Nephron (organoid): ENCODE measurements at regions not wholly inside any gene's neighbourhood (a gene's known extent, or its start where the extent isn't known, plus 50 kb on each side); places are given as distances from the start of the nearest gene placed in this dataset.

Source experiments
- H3K27ac Mint-ChIP-seq, 3 experiments: 2 replicates each; pipeline ENCODE4 v1.8.0; 2020; ENCODE audit warnings: mixed read lengths in 3 of 3, mild to moderate bottlenecking in 2 of 3, moderate library complexity in 1 of 3
- H3K27me3 Mint-ChIP-seq: 2 replicates; pipeline ENCODE4 v1.8.0; 2021; ENCODE audit warnings: low read depth, mild to moderate bottlenecking, moderate library complexity, mixed read lengths
- H3K36me3 Mint-ChIP-seq: 2 replicates; pipeline ENCODE4 v1.8.0; 2020; ENCODE audit warnings: low read depth, mixed read lengths
- H3K4me1 Mint-ChIP-seq: 2 replicates; pipeline ENCODE4 v1.8.0; 2020; ENCODE audit warnings: mixed read lengths
- H3K4me3 Mint-ChIP-seq, 3 experiments: 2 replicates each; pipeline ENCODE4 v1.8.0; 2020; ENCODE audit warnings: mild to moderate bottlenecking in 3 of 3, mixed read lengths in 3 of 3, moderate library complexity in 2 of 3
- H3K9me3 Mint-ChIP-seq: 2 replicates; pipeline ENCODE4 v1.8.0; 2020; ENCODE audit warnings: mixed read lengths
- TF ChIP-seq, protein P1 (sequence below), 3 experiments: fragments of 200-600 bp; sonication (generic); IDR thresholded peaks; one replicate each; pipeline ENCODE4 v1.5.0; 2021; ENCODE audit warnings: antibody characterized with exemption in 3 of 3; ENCODE audit not compliant: unreplicated experiment in 3 of 3

- Mint-ChIP-seq H3K4me3 (no peak overlapping the region), H3K27me3 (no peaks in the 10 kb centered on the region), H3K27ac (no peak overlapping the region), H3K36me3 (no peaks in the 10 kb centered on the region), H3K4me1 (no peaks in the 10 kb centered on the region), H3K9me3 (no peaks in the 10 kb centered on the region)
- TF ChIP-seq, protein P1, sequence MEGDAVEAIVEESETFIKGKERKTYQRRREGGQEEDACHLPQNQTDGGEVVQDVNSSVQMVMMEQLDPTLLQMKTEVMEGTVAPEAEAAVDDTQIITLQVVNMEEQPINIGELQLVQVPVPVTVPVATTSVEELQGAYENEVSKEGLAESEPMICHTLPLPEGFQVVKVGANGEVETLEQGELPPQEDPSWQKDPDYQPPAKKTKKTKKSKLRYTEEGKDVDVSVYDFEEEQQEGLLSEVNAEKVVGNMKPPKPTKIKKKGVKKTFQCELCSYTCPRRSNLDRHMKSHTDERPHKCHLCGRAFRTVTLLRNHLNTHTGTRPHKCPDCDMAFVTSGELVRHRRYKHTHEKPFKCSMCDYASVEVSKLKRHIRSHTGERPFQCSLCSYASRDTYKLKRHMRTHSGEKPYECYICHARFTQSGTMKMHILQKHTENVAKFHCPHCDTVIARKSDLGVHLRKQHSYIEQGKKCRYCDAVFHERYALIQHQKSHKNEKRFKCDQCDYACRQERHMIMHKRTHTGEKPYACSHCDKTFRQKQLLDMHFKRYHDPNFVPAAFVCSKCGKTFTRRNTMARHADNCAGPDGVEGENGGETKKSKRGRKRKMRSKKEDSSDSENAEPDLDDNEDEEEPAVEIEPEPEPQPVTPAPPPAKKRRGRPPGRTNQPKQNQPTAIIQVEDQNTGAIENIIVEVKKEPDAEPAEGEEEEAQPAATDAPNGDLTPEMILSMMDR (IDR thresholded peaks at IDR 0.05; ENCODE audit: unreplicated experiment in 3 of 3) = no peak
Observed at GRCh38 chr10:63013755-63014154, 119.4 kb upstream of the NRBF2 start.

GRCh38 chr10:63012623-63013022 lies 120.5 kb upstream of the NRBF2 start:
- TF ChIP-seq, protein P1 (IDR thresholded peaks at IDR 0.05; ENCODE audit: unreplicated experiment in 3 of 3) = no peak
- Mint-ChIP-seq H3K4me1 (no peaks in the 10 kb centered on the region), H3K9me3 (no peaks in the 10 kb centered on the region), H3K4me3 (no peak overlapping the region), H3K27me3 (no peaks in the 10 kb centered on the region), H3K27ac (no peak overlapping the region), H3K36me3 (no peaks in the 10 kb centered on the region)

GRCh38 chr10:63010203-63010602 lies 122.9 kb upstream of the NRBF2 start:
- Mint-ChIP-seq H3K27ac (no peak overlapping the region), H3K9me3 (no peaks in the 10 kb centered on the region), H3K36me3 (no peaks in the 10 kb centered on the region), H3K4me1 (no peaks in the 10 kb centered on the region), H3K27me3 (no peaks in the 10 kb centered on the region), H3K4me3 (no peak overlapping the region)
- TF ChIP-seq, protein P1 (IDR thresholded peaks at IDR 0.05; ENCODE audit: unreplicated experiment in 3 of 3) = no peak

- H3K4me3 Mint-ChIP-seq = no peak overlapping the region
- no peaks in the 10 kb centered on the region for H3K4me1 Mint-ChIP-seq
- H3K27me3 Mint-ChIP-seq = no peaks in the 10 kb centered on the region
- no peaks in the 10 kb centered on the region for H3K9me3 Mint-ChIP-seq
- no peak overlapping the region for H3K27ac Mint-ChIP-seq
- TF ChIP-seq, protein P1 (IDR thresholded peaks at IDR 0.05; ENCODE audit: unreplicated experiment in 3 of 3) = no peak
- no peaks in the 10 kb centered on the region for H3K36me3 Mint-ChIP-seq
Observed at GRCh38 chr10:63008491-63008890, 124.6 kb upstream of the NRBF2 start.

- Mint-ChIP-seq H3K27ac (no peak overlapping the region), H3K4me1 (no peaks in the 10 kb centered on the region), H3K36me3 (no peaks in the 10 kb centered on the region), H3K4me3 (no peak overlapping the region), H3K9me3 (no peaks in the 10 kb centered on the region), H3K27me3 (no peaks in the 10 kb centered on the region)
- TF ChIP-seq, protein P1 (IDR thresholded peaks at IDR 0.05; ENCODE audit: unreplicated experiment in 3 of 3) = no peak
Observed at GRCh38 chr10:63007112-63007511, 126.0 kb upstream of the NRBF2 start.

DNA sequence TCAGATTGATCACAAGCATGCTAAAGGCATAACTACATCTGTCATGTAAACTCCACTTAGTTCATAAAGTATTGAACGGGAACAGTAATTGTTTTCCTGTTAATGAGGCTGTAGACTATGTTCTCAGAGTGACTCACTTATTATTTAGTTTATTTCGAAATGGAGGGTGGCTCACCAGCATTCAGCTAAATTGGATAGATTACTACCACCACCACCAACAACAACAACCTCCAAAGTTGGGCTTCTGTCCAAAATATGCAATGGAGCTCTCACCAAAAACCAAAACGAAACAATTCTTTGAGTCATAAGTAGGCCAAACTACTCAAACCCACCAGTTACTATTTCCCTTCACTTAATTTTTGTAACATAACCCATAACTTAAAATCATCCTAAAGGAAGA lies 127.9 kb upstream of the NRBF2 start:
- no peak overlapping the region for H3K4me3 Mint-ChIP-seq
- H3K4me1 Mint-ChIP-seq = no peaks in the 10 kb centered on the region

More for the DNA sequence above, 127.9 kb upstream of the NRBF2 start:
- TF ChIP-seq, protein P1 (IDR thresholded peaks at IDR 0.05; ENCODE audit: unreplicated experiment in 3 of 3) = no peak
- Mint-ChIP-seq H3K27ac (no peak overlapping the region), H3K9me3 (no peaks in the 10 kb centered on the region), H3K36me3 (no peaks in the 10 kb centered on the region), H3K27me3 (no peaks in the 10 kb centered on the region)
